Large intestine (tissue), 3 donors: ENCODE measurements at regions not wholly inside any gene's neighbourhood (a gene's known extent, or its start where the extent isn't known, plus 50 kb on each side); places are given as distances from the start of the nearest gene placed in this dataset.

Experiments used
- DNase-seq, 2 donors: peaks; one replicate each; pipeline versions ENCODE4 v3.0.0 to v3.0.0-alpha.2; 2013
- H3K27ac ChIP-seq: one replicate; pipeline ENCODE4 v1.5.1; 2013; ENCODE audit warnings: low read length
- H3K27me3 ChIP-seq: 2 replicates; pipeline ENCODE4 v1.6.1; 2013; ENCODE audit warnings: low read length; ENCODE audit not compliant: control insufficient read depth, insufficient read depth
- H3K36me3 ChIP-seq: 2 replicates; pipeline ENCODE4 v1.6.1; 2013; ENCODE audit warnings: low read length; ENCODE audit not compliant: control insufficient read depth, insufficient read depth
- H3K4me1 ChIP-seq: one replicate; pipeline ENCODE4 v1.6.1; 2013; ENCODE audit warnings: low read length; ENCODE audit not compliant: control insufficient read depth, insufficient read depth
- H3K4me3 ChIP-seq: one replicate; pipeline ENCODE4 v1.5.1; 2013; ENCODE audit warnings: low read length
- H3K9me3 ChIP-seq: one replicate; pipeline ENCODE4 v1.6.1; 2013; ENCODE audit warnings: mild to moderate bottlenecking, low read depth, low read length, moderate library complexity; ENCODE audit not compliant: control insufficient read depth
- WGBS: methylation state at CpG from one replicate; pipeline ENCODE4 v1.1.5; 2013; ENCODE audit warnings: low lambda C conversion rate; ENCODE audit not compliant: insufficient coverage; 5-methylcytosine and 5-hydroxymethylcytosine counted together

- H3K4me3 ChIP-seq = no peak overlapping the region
- H3K27me3 ChIP-seq = no peaks in the 10 kb centered on the region
- 86% methylated on average over 2 of the region's 2 CpGs for WGBS
- H3K4me1 ChIP-seq = no peaks in the 10 kb centered on the region
- no peaks in the 10 kb centered on the region for H3K36me3 ChIP-seq
- DNase-seq = no peak
- no peaks in the 10 kb centered on the region for H3K9me3 ChIP-seq
- no peak overlapping the region for H3K27ac ChIP-seq
Measured at GRCh38 chr18:2431806-2432205, 139.5 kb downstream of the METTL4 start.

- Histone ChIP-seq H3K36me3 (no peaks in the 10 kb centered on the region), H3K27ac (no peak overlapping the region), H3K9me3 (no peaks in the 10 kb centered on the region), H3K27me3 (no peaks in the 10 kb centered on the region), H3K4me1 (no peaks in the 10 kb centered on the region), H3K4me3 (no peak overlapping the region)
- WGBS = 92% methylated on average over 1 of the region's 1 CpG
- no peak for DNase-seq
Measured at GRCh38 chr18:2433366-2433765, 137.9 kb downstream of the METTL4 start.

- DNase-seq = no peak
- Histone ChIP-seq H3K27me3 (no peaks in the 10 kb centered on the region), H3K36me3 (no peaks in the 10 kb centered on the region), H3K9me3 (no peaks in the 10 kb centered on the region), H3K27ac (no peak overlapping the region), H3K4me1 (no peaks in the 10 kb centered on the region), H3K4me3 (no peak overlapping the region)
- no CpG with 5 or more reads among the region's 2 CpGs for WGBS
Measured at GRCh38 chr18:2441544-2441943, 129.8 kb downstream of the METTL4 start.

GRCh38 chr18:2442006-2442405 lies 129.3 kb downstream of the METTL4 start:
- Histone ChIP-seq H3K9me3 (no peaks in the 10 kb centered on the region), H3K36me3 (no peaks in the 10 kb centered on the region), H3K27me3 (no peaks in the 10 kb centered on the region), H3K4me3 (no peak overlapping the region), H3K27ac (no peak overlapping the region), H3K4me1 (no peaks in the 10 kb centered on the region)
- no peak for DNase-seq
- no CpG with 5 or more reads among the region's 3 CpGs for WGBS

GRCh38 chr18:2442726-2443275 lies 128.5 kb downstream of the METTL4 start:
- Histone ChIP-seq H3K4me3 (no peak overlapping the region), H3K27ac (no peak overlapping the region), H3K4me1 (no peaks in the 10 kb centered on the region), H3K9me3 (no peaks in the 10 kb centered on the region), H3K27me3 (no peaks in the 10 kb centered on the region), H3K36me3 (no peaks in the 10 kb centered on the region)
- 50% methylated on average over 2 of the region's 4 CpGs for WGBS
- no peak for DNase-seq

GRCh38 chr18:2444201-2444875 lies 127.0 kb downstream of the METTL4 start:
- no peak overlapping the region for H3K27ac ChIP-seq
- no peaks in the 10 kb centered on the region for H3K36me3 ChIP-seq
- H3K4me3 ChIP-seq = no peak overlapping the region
- no peaks in the 10 kb centered on the region for H3K27me3 ChIP-seq
- DNase-seq = no peak
- H3K4me1 ChIP-seq = no peaks in the 10 kb centered on the region
- WGBS = 6% methylated on average over 2 of the region's 5 CpGs
- H3K9me3 ChIP-seq = no peaks in the 10 kb centered on the region

GRCh38 chr18:2448565-2449151 lies 122.6 kb downstream of the METTL4 start:
- DNase-seq = no peak
- Histone ChIP-seq H3K27ac (no peak overlapping the region), H3K4me3 (no peak overlapping the region), H3K9me3 (no peaks in the 10 kb centered on the region), H3K36me3 (no peaks in the 10 kb centered on the region), H3K4me1 (no peaks in the 10 kb centered on the region), H3K27me3 (no peaks in the 10 kb centered on the region)
- WGBS = 81% methylated on average over 2 of the region's 2 CpGs

- Histone ChIP-seq H3K9me3 (no peaks in the 10 kb centered on the region), H3K27me3 (no peaks in the 10 kb centered on the region), H3K27ac (no peak overlapping the region), H3K36me3 (no peaks in the 10 kb centered on the region), H3K4me1 (no peaks in the 10 kb centered on the region), H3K4me3 (no peak overlapping the region)
- no peak for DNase-seq
- WGBS = 100% methylated on average over 1 of the region's 1 CpG
Measured at GRCh38 chr18:2451556-2451955, 119.7 kb downstream of the METTL4 start.

GRCh38 chr18:2459886-2460285 lies 111.4 kb downstream of the METTL4 start:
- no peak overlapping the region for H3K27ac ChIP-seq
- no peaks in the 10 kb centered on the region for H3K36me3 ChIP-seq
- no CpG with 5 or more reads among the region's 2 CpGs for WGBS
- H3K9me3 ChIP-seq = no peaks in the 10 kb centered on the region
- no peak for DNase-seq
- H3K27me3 ChIP-seq = no peaks in the 10 kb centered on the region
- H3K4me3 ChIP-seq = no peak overlapping the region
- no peaks in the 10 kb centered on the region for H3K4me1 ChIP-seq

- Histone ChIP-seq H3K4me3 (no peak overlapping the region), H3K27me3 (no peaks in the 10 kb centered on the region), H3K36me3 (no peaks in the 10 kb centered on the region), H3K27ac (no peak overlapping the region), H3K9me3 (no peaks in the 10 kb centered on the region), H3K4me1 (no peaks in the 10 kb centered on the region)
- DNase-seq = no peak
- WGBS = no CpG with 5 or more reads among the region's 1 CpG
Measured at GRCh38 chr18:2466978-2467377, 104.3 kb downstream of the METTL4 start.

- no peak for DNase-seq
- WGBS = no CpG with 5 or more reads among the region's 1 CpG
- Histone ChIP-seq H3K27me3 (no peaks in the 10 kb centered on the region), H3K4me3 (no peak overlapping the region), H3K9me3 (no peaks in the 10 kb centered on the region), H3K27ac (no peak overlapping the region), H3K36me3 (no peaks in the 10 kb centered on the region), H3K4me1 (no peaks in the 10 kb centered on the region)
Measured at GRCh38 chr18:2468051-2468450, 103.3 kb downstream of the METTL4 start.
